ENCODE measurements at regions not wholly inside any gene's neighbourhood (a gene's known extent, or its start where the extent isn't known, plus 50 kb on each side); places are given as distances from the start of the nearest gene placed in this dataset.

DNA sequence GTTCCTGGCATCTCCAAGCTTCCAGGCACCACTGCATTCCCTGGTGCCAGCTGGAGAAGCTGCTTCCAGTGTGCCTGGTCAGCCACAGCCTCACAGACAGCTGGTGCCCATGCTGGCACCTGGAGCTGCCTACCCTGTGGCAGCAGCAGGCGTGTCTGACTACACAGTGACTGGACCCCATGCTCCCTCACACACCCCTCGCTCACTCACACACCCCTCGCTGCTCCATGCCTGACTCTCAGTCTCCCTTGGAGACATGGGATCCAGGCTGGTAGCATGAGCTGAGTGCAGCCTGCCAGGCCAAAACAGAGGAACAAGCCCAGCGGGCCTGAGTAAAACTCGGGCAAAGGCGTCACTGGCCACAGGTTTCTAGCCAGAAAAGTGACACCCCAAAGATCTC is 59.1 kb upstream of the SMIM36 start:
- TF ChIP-seq, protein P1, sequence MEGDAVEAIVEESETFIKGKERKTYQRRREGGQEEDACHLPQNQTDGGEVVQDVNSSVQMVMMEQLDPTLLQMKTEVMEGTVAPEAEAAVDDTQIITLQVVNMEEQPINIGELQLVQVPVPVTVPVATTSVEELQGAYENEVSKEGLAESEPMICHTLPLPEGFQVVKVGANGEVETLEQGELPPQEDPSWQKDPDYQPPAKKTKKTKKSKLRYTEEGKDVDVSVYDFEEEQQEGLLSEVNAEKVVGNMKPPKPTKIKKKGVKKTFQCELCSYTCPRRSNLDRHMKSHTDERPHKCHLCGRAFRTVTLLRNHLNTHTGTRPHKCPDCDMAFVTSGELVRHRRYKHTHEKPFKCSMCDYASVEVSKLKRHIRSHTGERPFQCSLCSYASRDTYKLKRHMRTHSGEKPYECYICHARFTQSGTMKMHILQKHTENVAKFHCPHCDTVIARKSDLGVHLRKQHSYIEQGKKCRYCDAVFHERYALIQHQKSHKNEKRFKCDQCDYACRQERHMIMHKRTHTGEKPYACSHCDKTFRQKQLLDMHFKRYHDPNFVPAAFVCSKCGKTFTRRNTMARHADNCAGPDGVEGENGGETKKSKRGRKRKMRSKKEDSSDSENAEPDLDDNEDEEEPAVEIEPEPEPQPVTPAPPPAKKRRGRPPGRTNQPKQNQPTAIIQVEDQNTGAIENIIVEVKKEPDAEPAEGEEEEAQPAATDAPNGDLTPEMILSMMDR (IDR thresholded peaks at IDR 0.05), result no peak
- no peak for TF ChIP-seq ZFX (IDR thresholded peaks at IDR 0.05; ENCODE audit: borderline replicate concordance)
